ENCODE measurements at regions not wholly inside any gene's neighbourhood (a gene's known extent, or its start where the extent isn't known, plus 50 kb on each side); places are given as distances from the start of the nearest gene placed in this dataset.

DNA sequence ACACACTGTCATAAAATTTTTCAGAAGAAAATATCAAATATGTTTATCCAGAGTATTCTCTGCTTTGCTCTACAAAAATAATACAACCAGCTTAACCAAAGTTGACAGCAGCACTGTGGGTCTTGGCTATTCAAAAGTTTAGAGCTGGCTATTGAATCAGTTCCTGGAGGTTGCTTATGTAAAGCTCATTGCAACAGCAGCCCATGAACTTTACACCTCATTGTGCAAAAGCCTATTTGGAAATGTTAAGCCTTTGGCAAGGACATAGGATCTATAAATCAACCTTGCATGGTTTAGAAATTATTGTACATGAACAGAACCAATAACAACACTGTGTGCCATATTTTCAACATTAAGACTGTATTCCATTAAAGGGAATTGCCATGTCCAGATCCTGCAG, 714.9 kb downstream of the ADGRL2 start:
- TF ChIP-seq, protein P1, sequence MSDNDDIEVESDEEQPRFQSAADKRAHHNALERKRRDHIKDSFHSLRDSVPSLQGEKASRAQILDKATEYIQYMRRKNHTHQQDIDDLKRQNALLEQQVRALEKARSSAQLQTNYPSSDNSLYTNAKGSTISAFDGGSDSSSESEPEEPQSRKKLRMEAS (IDR thresholded peaks at IDR 0.05): no peak
- no peak for TF ChIP-seq RAD21 (IDR thresholded peaks at IDR 0.05; ENCODE audit: low read depth)
- no peak for TF ChIP-seq NFIC (IDR thresholded peaks at IDR 0.05)

DNA sequence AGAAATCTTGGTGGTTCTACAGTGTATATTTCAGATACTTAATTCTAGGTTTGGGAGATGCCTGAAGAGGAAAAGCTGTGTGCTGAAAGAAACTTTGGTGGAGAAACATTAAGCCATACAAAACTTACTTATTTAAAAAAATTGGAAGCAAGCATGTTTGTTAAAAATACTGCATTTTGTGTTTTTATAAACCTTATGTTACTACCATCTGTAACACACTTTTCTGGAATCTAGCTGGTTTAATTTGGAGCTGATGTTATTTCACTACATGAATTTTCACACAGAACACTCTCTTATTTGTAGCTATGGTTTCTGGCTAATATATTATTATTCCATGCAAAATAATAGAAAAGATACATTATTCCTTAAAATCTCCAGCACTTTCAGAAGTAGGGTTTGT, 710.7 kb downstream of the ADGRL2 start:
- TF ChIP-seq NFIC (IDR thresholded peaks at IDR 0.05) (no peak), TCF12 (IDR thresholded peaks at IDR 0.05; ENCODE audit: low read depth) (no peak)
- TF ChIP-seq, protein P2, sequence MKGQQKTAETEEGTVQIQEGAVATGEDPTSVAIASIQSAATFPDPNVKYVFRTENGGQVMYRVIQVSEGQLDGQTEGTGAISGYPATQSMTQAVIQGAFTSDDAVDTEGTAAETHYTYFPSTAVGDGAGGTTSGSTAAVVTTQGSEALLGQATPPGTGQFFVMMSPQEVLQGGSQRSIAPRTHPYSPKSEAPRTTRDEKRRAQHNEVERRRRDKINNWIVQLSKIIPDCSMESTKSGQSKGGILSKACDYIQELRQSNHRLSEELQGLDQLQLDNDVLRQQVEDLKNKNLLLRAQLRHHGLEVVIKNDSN (IDR thresholded peaks at IDR 0.05): no peak

DNA sequence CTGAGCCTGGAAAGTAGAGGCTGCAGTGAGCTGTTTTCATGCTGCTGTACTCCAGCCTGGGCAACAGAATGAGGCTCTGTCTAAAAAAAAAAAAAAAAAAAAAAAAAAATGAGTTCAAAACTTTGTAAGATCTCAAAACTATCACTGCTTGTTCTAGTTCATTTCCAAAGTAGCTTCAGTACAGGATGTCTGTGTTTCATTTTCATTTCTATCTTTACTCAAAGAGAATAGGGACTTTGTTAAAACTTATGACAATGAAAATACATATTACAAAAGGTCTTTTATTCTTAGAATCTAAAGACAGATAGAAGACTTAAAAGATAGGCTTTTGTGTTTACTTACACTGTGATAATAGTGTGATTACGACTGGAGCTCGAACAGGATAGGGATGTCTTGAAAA, 709.7 kb downstream of the ADGRL2 start:
- TF ChIP-seq, protein P1 (IDR thresholded peaks at IDR 0.05): no peak
- TF ChIP-seq, protein P2 (IDR thresholded peaks at IDR 0.05): no peak
- TF ChIP-seq FOXM1 (IDR thresholded peaks at IDR 0.05; ENCODE audit: borderline replicate concordance, low read depth) (no peak), CEBPB (IDR thresholded peaks at IDR 0.05) (no peak)

DNA sequence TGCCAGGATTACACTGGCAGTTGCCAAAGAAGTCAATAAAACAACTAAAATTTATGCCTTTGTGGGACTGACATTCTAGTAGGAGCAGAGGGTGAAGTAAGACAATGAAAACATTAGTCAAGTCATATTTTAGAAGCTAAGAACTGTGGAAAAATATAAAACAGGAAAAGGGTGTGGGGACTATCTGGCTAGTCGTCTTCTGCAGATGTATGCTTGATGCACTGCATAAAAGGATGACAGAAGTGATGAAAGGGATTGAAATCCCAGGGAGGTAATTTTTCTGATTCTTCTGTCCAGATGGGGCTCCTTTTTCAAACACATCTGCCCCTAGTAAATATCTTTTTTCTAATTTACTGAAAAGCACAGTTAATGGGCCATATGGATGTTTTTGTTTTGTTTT, 706.3 kb downstream of the ADGRL2 start:
- TF ChIP-seq TCF12 (IDR thresholded peaks at IDR 0.05; ENCODE audit: low read depth) (no peak), EP300 (IDR thresholded peaks at IDR 0.05; ENCODE audit: borderline replicate concordance) (no peak), TAF1 (IDR thresholded peaks at IDR 0.05; ENCODE audit: low read depth) (no peak), TEAD4 (IDR thresholded peaks at IDR 0.05) (no peak), ZBTB7A (IDR thresholded peaks at IDR 0.05; ENCODE audit: low read depth) (no peak), NFIC (IDR thresholded peaks at IDR 0.05) (no peak), YY1 (IDR thresholded peaks at IDR 0.05; ENCODE audit: low read depth) (no peak), CREB1 (IDR thresholded peaks at IDR 0.05; ENCODE audit: low read depth) (no peak), CEBPB (IDR thresholded peaks at IDR 0.05) (no peak), FOXM1 (IDR thresholded peaks at IDR 0.05; ENCODE audit: borderline replicate concordance, low read depth) (no peak)
- TF ChIP-seq, protein P3, sequence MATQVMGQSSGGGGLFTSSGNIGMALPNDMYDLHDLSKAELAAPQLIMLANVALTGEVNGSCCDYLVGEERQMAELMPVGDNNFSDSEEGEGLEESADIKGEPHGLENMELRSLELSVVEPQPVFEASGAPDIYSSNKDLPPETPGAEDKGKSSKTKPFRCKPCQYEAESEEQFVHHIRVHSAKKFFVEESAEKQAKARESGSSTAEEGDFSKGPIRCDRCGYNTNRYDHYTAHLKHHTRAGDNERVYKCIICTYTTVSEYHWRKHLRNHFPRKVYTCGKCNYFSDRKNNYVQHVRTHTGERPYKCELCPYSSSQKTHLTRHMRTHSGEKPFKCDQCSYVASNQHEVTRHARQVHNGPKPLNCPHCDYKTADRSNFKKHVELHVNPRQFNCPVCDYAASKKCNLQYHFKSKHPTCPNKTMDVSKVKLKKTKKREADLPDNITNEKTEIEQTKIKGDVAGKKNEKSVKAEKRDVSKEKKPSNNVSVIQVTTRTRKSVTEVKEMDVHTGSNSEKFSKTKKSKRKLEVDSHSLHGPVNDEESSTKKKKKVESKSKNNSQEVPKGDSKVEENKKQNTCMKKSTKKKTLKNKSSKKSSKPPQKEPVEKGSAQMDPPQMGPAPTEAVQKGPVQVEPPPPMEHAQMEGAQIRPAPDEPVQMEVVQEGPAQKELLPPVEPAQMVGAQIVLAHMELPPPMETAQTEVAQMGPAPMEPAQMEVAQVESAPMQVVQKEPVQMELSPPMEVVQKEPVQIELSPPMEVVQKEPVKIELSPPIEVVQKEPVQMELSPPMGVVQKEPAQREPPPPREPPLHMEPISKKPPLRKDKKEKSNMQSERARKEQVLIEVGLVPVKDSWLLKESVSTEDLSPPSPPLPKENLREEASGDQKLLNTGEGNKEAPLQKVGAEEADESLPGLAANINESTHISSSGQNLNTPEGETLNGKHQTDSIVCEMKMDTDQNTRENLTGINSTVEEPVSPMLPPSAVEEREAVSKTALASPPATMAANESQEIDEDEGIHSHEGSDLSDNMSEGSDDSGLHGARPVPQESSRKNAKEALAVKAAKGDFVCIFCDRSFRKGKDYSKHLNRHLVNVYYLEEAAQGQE (IDR thresholded peaks at IDR 0.05; ENCODE audit: low read depth): no peak
- TF ChIP-seq, protein P2 (IDR thresholded peaks at IDR 0.05): no peak
- TF ChIP-seq, protein P1 (IDR thresholded peaks at IDR 0.05): no peak

DNA sequence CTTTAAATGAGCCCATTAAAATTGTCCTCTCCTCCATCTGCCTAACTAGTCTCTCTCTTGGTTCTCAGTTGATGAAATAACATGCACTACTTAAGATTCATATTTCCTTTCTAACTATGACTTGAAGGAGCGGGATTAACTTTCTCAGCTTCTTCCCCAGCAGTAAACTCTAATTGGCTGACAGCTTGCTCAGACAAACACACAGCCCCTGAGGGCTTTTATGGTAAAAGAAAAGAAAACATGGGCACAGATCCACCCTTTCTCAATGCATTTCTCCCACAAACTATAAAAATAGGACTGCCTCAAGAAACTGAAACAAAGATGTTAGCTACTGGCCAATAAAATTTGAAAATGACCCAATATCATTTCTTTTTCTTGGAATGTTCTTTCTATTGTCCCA, 703.1 kb downstream of the ADGRL2 start:
- TF ChIP-seq RAD21 (IDR thresholded peaks at IDR 0.05; ENCODE audit: low read depth) (no peak), CEBPB (IDR thresholded peaks at IDR 0.05) (no peak), EGR1 (IDR thresholded peaks at IDR 0.05) (no peak), NFIC (IDR thresholded peaks at IDR 0.05) (no peak), TEAD4 (IDR thresholded peaks at IDR 0.05) (no peak), TCF12 (IDR thresholded peaks at IDR 0.05; ENCODE audit: low read depth) (no peak), YY1 (IDR thresholded peaks at IDR 0.05; ENCODE audit: low read depth) (no peak), FOXM1 (IDR thresholded peaks at IDR 0.05; ENCODE audit: borderline replicate concordance, low read depth) (no peak)
- TF ChIP-seq, protein P2 (IDR thresholded peaks at IDR 0.05): no peak

DNA sequence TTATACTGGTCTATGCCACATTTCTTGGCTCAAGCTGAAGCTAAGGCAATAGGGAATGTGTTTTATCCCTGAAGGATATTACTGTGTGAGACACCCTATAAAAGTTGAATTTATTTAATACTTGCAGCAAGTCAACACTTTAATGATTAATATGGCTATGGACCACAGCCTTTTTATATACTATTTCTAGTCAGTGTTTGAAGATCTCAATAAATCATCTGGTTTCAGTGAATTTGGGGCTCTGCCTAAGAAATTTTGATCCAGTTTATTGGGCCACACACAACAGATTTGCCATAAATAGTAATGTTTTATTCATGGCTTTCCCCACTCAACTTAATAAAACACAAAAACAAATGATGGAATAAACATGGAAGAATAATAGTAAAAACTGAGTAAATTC, 698.3 kb downstream of the ADGRL2 start:
- TF ChIP-seq EP300 (IDR thresholded peaks at IDR 0.05; ENCODE audit: borderline replicate concordance) (no peak), CREB1 (IDR thresholded peaks at IDR 0.05; ENCODE audit: low read depth) (no peak), YY1 (IDR thresholded peaks at IDR 0.05; ENCODE audit: low read depth) (no peak), TAF1 (IDR thresholded peaks at IDR 0.05; ENCODE audit: low read depth) (no peak), CEBPB (IDR thresholded peaks at IDR 0.05) (no peak), RAD21 (IDR thresholded peaks at IDR 0.05; ENCODE audit: low read depth) (no peak), TEAD4 (IDR thresholded peaks at IDR 0.05) (no peak)
- TF ChIP-seq, protein P2 (IDR thresholded peaks at IDR 0.05): no peak
- TF ChIP-seq, protein P1 (IDR thresholded peaks at IDR 0.05): no peak

DNA sequence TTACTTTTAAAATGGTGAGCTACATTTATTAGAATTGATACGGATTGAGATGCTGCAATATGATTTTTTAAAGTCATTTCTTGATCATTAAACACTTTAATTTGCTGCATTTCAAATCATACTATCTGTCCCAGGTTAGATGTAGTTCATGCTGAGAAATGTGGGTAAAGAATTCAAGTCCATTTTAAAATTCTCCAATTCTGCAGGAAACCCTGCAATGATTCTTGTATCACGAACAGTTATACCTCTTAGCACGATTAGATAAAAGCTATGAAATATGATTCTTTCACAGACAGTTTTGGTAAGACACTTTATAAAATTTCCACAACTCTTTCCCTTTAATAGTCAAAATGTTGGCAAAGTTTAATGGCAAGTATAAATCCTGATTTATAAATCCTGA, 693.4 kb downstream of the ADGRL2 start:
- TF ChIP-seq ZBTB7A (IDR thresholded peaks at IDR 0.05; ENCODE audit: low read depth) (no peak), YY1 (IDR thresholded peaks at IDR 0.05; ENCODE audit: low read depth) (no peak)
- TF ChIP-seq, protein P2 (IDR thresholded peaks at IDR 0.05): no peak
- TF ChIP-seq, protein P3 (IDR thresholded peaks at IDR 0.05; ENCODE audit: low read depth): no peak

Data from Ishikawa (cell line).